ENCODE measurements at regions not wholly inside any gene's neighbourhood (a gene's known extent, or its start where the extent isn't known, plus 50 kb on each side); places are given as distances from the start of the nearest gene placed in this dataset.

DNA sequence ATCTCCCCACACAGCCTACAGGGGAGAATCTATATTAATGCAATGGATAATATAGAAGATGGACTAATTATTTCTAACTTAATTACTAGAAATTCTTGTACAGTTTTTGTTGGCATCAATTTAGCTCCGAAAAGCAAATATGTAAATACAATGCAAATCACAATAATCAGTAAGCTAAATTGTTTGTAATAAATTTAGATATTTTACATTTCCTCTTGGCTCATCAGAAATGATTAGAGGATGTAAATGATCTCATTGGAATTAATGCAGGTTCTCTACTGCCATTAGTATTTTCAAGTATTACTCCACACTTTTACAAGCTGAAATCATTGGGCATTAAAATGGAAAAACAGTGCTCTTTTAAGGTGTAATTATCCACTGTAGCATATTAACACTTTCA is 741.8 kb upstream of the MIR17HG start:
- TF ChIP-seq GATA2 (IDR thresholded peaks at IDR 0.05; ENCODE audit: low read depth, low read length) (no peak), GATA3 (IDR thresholded peaks at IDR 0.05; ENCODE audit: low read depth, low read length) (no peak)

All from SH-SY5Y (cell line).